HepG2 (cell line): ENCODE measurements at regions not wholly inside any gene's neighbourhood (a gene's known extent, or its start where the extent isn't known, plus 50 kb on each side); places are given as distances from the start of the nearest gene placed in this dataset.
A peak's percentile ranks its signal among the peaks of the same experiment; 100 is the strongest.

Experiments
- ARHGAP35 ChIP-seq: sonication (generic); formaldehyde crosslinking; IDR thresholded peaks from 2 replicates; pipeline ENCODE4 v1.9.0; 2022; ENCODE audit warnings: mild to moderate bottlenecking, inconsistent platforms, moderate library complexity, missing genetic modification reagents, borderline replicate concordance
- ARNTL ChIP-seq: sonication (generic); formaldehyde crosslinking; IDR thresholded peaks from 2 replicates; pipeline ENCODE4 v1.4.0; 2020; ENCODE audit warnings: mild to moderate bottlenecking, missing genetic modification reagents
- ESRRA ChIP-seq: sonication (generic); formaldehyde crosslinking; IDR thresholded peaks from 2 replicates; pipeline ENCODE4 v1.5.1; 2020; ENCODE audit warnings: mild to moderate bottlenecking, low read depth, missing genetic modification reagents
- JUNB ChIP-seq: sonication (generic); formaldehyde crosslinking; IDR thresholded peaks from 2 replicates; pipeline ENCODE4 v1.8.0; 2022; ENCODE audit warnings: missing genetic modification reagents, mild to moderate bottlenecking, borderline replicate concordance
- MIXL1 ChIP-seq: IDR thresholded peaks from 2 replicates; pipeline ENCODE4 v1.6.1; 2016
- NBN ChIP-seq: fragments of 450-650 bp; conservative IDR thresholded peaks from 2 replicates; pipeline ENCODE4 v1.6.1; 2017
- NFYB ChIP-seq: sonication (generic); formaldehyde crosslinking; IDR thresholded peaks from 2 replicates; pipeline ENCODE4 v1.4.0; 2020; ENCODE audit warnings: missing genetic modification reagents
- PHF5A ChIP-seq: IDR thresholded peaks from one replicate; pipeline ENCODE4 v1.6.1; 2018; ENCODE audit warnings: low read depth, missing genetic modification reagents; ENCODE audit not compliant: unreplicated experiment
- POGZ ChIP-seq: sonication (generic); formaldehyde crosslinking; IDR thresholded peaks from 2 replicates; pipeline ENCODE4 v1.4.0; 2020; ENCODE audit warnings: mild to moderate bottlenecking, missing genetic modification reagents
- PREB ChIP-seq: sonication (generic); formaldehyde crosslinking; IDR thresholded peaks from 2 replicates; pipeline ENCODE4 v1.4.0; 2020; ENCODE audit warnings: missing genetic modification reagents
- SKI ChIP-seq: fragments of 450-650 bp; IDR thresholded peaks from one replicate; pipeline ENCODE4 v1.6.1; 2018; ENCODE audit warnings: mild to moderate bottlenecking; ENCODE audit not compliant: partially characterized antibody
- SMARCC2 ChIP-seq: fragments of 450-650 bp; IDR thresholded peaks from 2 replicates; pipeline ENCODE4 v1.6.1; 2017; ENCODE audit warnings: antibody characterized with exemption, mild to moderate bottlenecking
- SRSF9 ChIP-seq: fragments of 200-400 bp; formaldehyde crosslinking; IDR thresholded peaks from 2 replicates; pipeline ENCODE4 v1.6.1; 2018; ENCODE audit warnings: borderline replicate concordance, mild to moderate bottlenecking, low read depth, low read length; ENCODE audit not compliant: insufficient read depth, poor library complexity, severe bottlenecking
- ZC3H13 ChIP-seq: sonication (generic); formaldehyde crosslinking; IDR thresholded peaks from 2 replicates; pipeline ENCODE4 v1.8.1; 2023; ENCODE audit warnings: mild to moderate bottlenecking, missing genetic modification reagents, moderate library complexity
- ZFP91 ChIP-seq: sonication (generic); formaldehyde crosslinking; IDR thresholded peaks from 2 replicates; pipeline ENCODE4 v1.9.0; 2022; ENCODE audit warnings: missing genetic modification reagents, mild to moderate bottlenecking, borderline replicate concordance
- ZNF138 ChIP-seq: sonication (generic); formaldehyde crosslinking; IDR thresholded peaks from 2 replicates; pipeline ENCODE4 v1.5.0; 2020; ENCODE audit warnings: mild to moderate bottlenecking, low read depth, missing genetic modification reagents
- ZNF317 ChIP-seq: sonication (generic); formaldehyde crosslinking; IDR thresholded peaks from 2 replicates; pipeline ENCODE4 v1.5.0; 2020; ENCODE audit warnings: mild to moderate bottlenecking, missing genetic modification reagents
- ZNF333 ChIP-seq: sonication (generic); formaldehyde crosslinking; IDR thresholded peaks from 2 replicates; pipeline ENCODE4 v1.4.0; 2020; ENCODE audit warnings: mild to moderate bottlenecking, missing genetic modification reagents, borderline replicate concordance
- ZNF383 ChIP-seq: sonication (generic); formaldehyde crosslinking; IDR thresholded peaks from 2 replicates; pipeline ENCODE4 v1.4.0; 2020; ENCODE audit warnings: missing genetic modification reagents, mild to moderate bottlenecking, borderline replicate concordance
- ZNF451 ChIP-seq: sonication (generic); formaldehyde crosslinking; IDR thresholded peaks from 2 replicates; pipeline ENCODE4 v1.5.0; 2020; ENCODE audit warnings: mild to moderate bottlenecking, missing genetic modification reagents
- ZNF460 ChIP-seq: sonication (generic); formaldehyde crosslinking; IDR thresholded peaks from 2 replicates; pipeline ENCODE4 v1.5.1; 2020; ENCODE audit warnings: missing genetic modification reagents, mild to moderate bottlenecking, borderline replicate concordance
- ZNF503 ChIP-seq: sonication (generic); formaldehyde crosslinking; IDR thresholded peaks from 2 replicates; pipeline ENCODE4 v1.4.0; 2020; ENCODE audit warnings: missing genetic modification reagents
- ZNF724P ChIP-seq: sonication (generic); formaldehyde crosslinking; IDR thresholded peaks from 2 replicates; pipeline ENCODE4 v1.8.0; 2022; ENCODE audit warnings: missing genetic modification reagents, borderline replicate concordance
- ZSCAN25 ChIP-seq: sonication (generic); formaldehyde crosslinking; IDR thresholded peaks from 2 replicates; pipeline ENCODE4 v1.8.0; 2022; ENCODE audit warnings: mild to moderate bottlenecking, missing genetic modification reagents
- TF ChIP-seq, protein P1 (sequence below): sonication (generic); formaldehyde crosslinking; IDR thresholded peaks from 2 replicates; pipeline ENCODE4 v1.4.0; 2020; ENCODE audit warnings: mild to moderate bottlenecking, missing genetic modification reagents
- TF ChIP-seq, protein P2 (sequence below): sonication (generic); IDR thresholded peaks from 2 replicates; pipeline ENCODE4 v1.6.1; 2016; ENCODE audit warnings: low read depth, borderline replicate concordance

- TF ChIP-seq ZC3H13 (CRISPR knock-in tag) (no peak), POGZ (CRISPR knock-in tag) (peak; percentile 78), PREB (CRISPR knock-in tag) (no peak), ZNF724P (CRISPR knock-in tag) (no peak), NBN (no peak), ZFP91 (CRISPR knock-in tag) (no peak), ZNF460 (CRISPR knock-in tag) (peak; percentile 79; the same call in 1 of the 2 replicates), ZNF138 (CRISPR knock-in tag) (no peak), ARNTL (no peak), ZNF333 (no peak), ESRRA (CRISPR knock-in tag) (0 out of 2 replicates have a peak, but pooled peaks have one; percentile 29), ZSCAN25 (CRISPR knock-in tag) (peak; percentile 94), SKI (no peak), PHF5A (CRISPR knock-in tag) (no peak), ZNF503 (CRISPR knock-in tag) (no peak), ZNF317 (CRISPR knock-in tag) (no peak), NFYB (CRISPR knock-in tag) (no peak), ZNF383 (CRISPR knock-in tag) (no peak), JUNB (CRISPR knock-in tag) (no peak), SMARCC2 (no peak), ZNF451 (CRISPR knock-in tag) (no peak), MIXL1 (CRISPR knock-in tag) (no peak), ARHGAP35 (CRISPR knock-in tag) (no peak), SRSF9 (no peak)
- TF ChIP-seq, protein P1, sequence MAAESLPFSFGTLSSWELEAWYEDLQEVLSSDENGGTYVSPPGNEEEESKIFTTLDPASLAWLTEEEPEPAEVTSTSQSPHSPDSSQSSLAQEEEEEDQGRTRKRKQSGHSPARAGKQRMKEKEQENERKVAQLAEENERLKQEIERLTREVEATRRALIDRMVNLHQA (CRISPR knock-in tag): no peak
- TF ChIP-seq, protein P2, sequence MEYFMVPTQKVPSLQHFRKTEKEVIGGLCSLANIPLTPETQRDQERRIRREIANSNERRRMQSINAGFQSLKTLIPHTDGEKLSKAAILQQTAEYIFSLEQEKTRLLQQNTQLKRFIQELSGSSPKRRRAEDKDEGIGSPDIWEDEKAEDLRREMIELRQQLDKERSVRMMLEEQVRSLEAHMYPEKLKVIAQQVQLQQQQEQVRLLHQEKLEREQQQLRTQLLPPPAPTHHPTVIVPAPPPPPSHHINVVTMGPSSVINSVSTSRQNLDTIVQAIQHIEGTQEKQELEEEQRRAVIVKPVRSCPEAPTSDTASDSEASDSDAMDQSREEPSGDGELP: no peak
These were observed 101.0 kb upstream of the EGFR start (continued) for GRCh38 chr7:54917613-54918391.
